Chondrocyte (in vitro differentiated cells): ENCODE measurements at regions not wholly inside any gene's neighbourhood (a gene's known extent, or its start where the extent isn't known, plus 50 kb on each side); places are given as distances from the start of the nearest gene placed in this dataset.
A peak's percentile ranks its signal among the peaks of the same experiment; 100 is the strongest.

Experiments used
- DNase-seq: peaks from one replicate; pipeline ENCODE4 v3.0.0; 2021; ENCODE audit warnings: mixed read lengths, low spot score
- H3K27ac Mint-ChIP-seq: one replicate; pipeline ENCODE4 v1.8.0; 2021; ENCODE audit warnings: mild to moderate bottlenecking, moderate library complexity, mixed read lengths; ENCODE audit not compliant: unreplicated experiment
- H3K27me3 Mint-ChIP-seq: 2 replicates; pipeline ENCODE4 v1.8.0; 2021; ENCODE audit warnings: low read depth, mixed read lengths
- H3K36me3 Mint-ChIP-seq: 2 replicates; pipeline ENCODE4 v1.8.0; 2021; ENCODE audit warnings: low read depth, mixed read lengths
- H3K4me1 Mint-ChIP-seq: 2 replicates; pipeline ENCODE4 v1.8.0; 2021; ENCODE audit warnings: low read depth, mild to moderate bottlenecking, mixed read lengths
- H3K4me3 Mint-ChIP-seq: one replicate; pipeline ENCODE4 v1.8.0; 2021; ENCODE audit warnings: mild to moderate bottlenecking, moderate library complexity, mixed read lengths; ENCODE audit not compliant: unreplicated experiment
- H3K9me3 Mint-ChIP-seq: 2 replicates; pipeline ENCODE4 v1.8.0; 2021; ENCODE audit warnings: low read depth, mixed read lengths
- CTCF ChIP-seq: fragments of 200-600 bp; sonication (generic); IDR thresholded peaks from 2 replicates; pipeline ENCODE4 v1.5.0; 2021; ENCODE audit warnings: antibody characterized with exemption, mild to moderate bottlenecking, moderate library complexity

GRCh38 chr9:108478431-108479332 is 377.1 kb downstream of the ACTL7B start:
- TF ChIP-seq CTCF = peak; percentile 63
- Mint-ChIP-seq H3K36me3 (no peaks in the 10 kb centered on the region), H3K4me1 (peaks cover 51% of the 10 kb centered on the region), H3K9me3 (no peaks in the 10 kb centered on the region), H3K4me3 (peak overlapping the region; percentile 46), H3K27me3 (no peaks in the 10 kb centered on the region), H3K27ac (peak overlapping the region; percentile 96)
- no peak for DNase-seq

- H3K9me3 Mint-ChIP-seq = no peaks in the 10 kb centered on the region
- no peak for TF ChIP-seq CTCF
- H3K36me3 Mint-ChIP-seq = no peaks in the 10 kb centered on the region
- H3K27ac Mint-ChIP-seq = peak overlapping the region; percentile 96
- DNase-seq = no peak
- no peaks in the 10 kb centered on the region for H3K27me3 Mint-ChIP-seq
- H3K4me3 Mint-ChIP-seq = no peak overlapping the region
- peaks cover 60% of the 10 kb centered on the region for H3K4me1 Mint-ChIP-seq
Observed at GRCh38 chr9:108477529-108478006, 378.2 kb downstream of the ACTL7B start.

DNA sequence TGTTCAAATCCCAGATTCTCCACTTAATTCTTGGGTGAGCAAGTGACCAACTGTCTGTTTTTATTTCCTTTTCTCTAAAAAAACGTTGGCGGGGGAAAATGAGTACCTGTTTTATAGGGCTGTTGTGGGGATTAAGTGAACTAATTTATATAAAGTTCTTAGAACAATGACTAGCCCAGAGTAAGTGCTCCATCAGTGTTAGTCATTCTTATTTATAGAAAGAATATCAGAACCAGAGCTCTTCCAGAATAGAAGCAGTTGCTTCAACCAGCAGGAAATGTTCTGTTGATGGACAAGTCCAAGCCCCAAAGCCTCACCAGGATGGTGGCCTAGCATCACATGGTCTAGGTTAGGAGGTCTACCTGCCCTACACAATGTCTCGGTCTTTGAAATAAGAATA is 379.2 kb downstream of the ACTL7B start:
- Mint-ChIP-seq H3K9me3 (no peaks in the 10 kb centered on the region), H3K4me3 (no peak overlapping the region), H3K27ac (peak overlapping the region; percentile 10), H3K36me3 (no peaks in the 10 kb centered on the region), H3K27me3 (no peaks in the 10 kb centered on the region), H3K4me1 (peaks cover 60% of the 10 kb centered on the region)
- no peak for TF ChIP-seq CTCF
- DNase-seq = no peak

DNA sequence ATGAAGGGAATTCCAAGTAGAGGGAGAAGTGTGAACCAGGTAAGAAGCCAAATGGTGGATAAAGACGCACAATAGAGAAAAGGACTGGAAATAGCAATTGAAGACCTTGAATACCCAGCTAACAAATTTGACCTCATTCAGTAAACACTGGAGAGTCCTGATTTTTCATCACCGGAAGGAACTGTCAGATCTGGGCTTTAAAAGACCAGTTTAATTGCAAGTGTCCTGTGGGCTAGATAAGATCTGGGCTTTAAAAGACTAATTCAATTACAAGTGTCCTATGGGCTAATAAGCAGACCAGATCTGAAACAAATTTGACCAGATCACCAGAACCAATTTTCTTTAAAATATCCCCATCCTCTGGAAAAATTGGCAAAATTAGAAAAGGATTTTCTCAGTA is 380.0 kb downstream of the ACTL7B start:
- Mint-ChIP-seq H3K9me3 (no peaks in the 10 kb centered on the region), H3K27ac (no peak overlapping the region), H3K36me3 (no peaks in the 10 kb centered on the region), H3K27me3 (no peaks in the 10 kb centered on the region), H3K4me3 (no peak overlapping the region), H3K4me1 (peaks cover 60% of the 10 kb centered on the region)
- no peak for DNase-seq
- TF ChIP-seq CTCF = no peak

GRCh38 chr9:108474356-108474755 is 381.4 kb downstream of the ACTL7B start:
- Mint-ChIP-seq H3K36me3 (no peaks in the 10 kb centered on the region), H3K4me3 (no peak overlapping the region), H3K4me1 (peaks cover 65% of the 10 kb centered on the region), H3K27ac (peak overlapping the region; percentile 92), H3K27me3 (no peaks in the 10 kb centered on the region), H3K9me3 (no peaks in the 10 kb centered on the region)
- no peak for TF ChIP-seq CTCF
- no peak for DNase-seq
